ENCODE measurements at regions not wholly inside any gene's neighbourhood (a gene's known extent, or its start where the extent isn't known, plus 50 kb on each side); places are given as distances from the start of the nearest gene placed in this dataset.

GRCh38 chr11:119920666-119921387, 191.8 kb upstream of the NECTIN1 start:
- no peaks in the 10 kb centered on the region for H3K9me3 ChIP-seq (ENCODE audit: control insufficient read depth, insufficient read depth, low read length)
- no peaks in the 10 kb centered on the region for H3K4me1 ChIP-seq (ENCODE audit: control insufficient read depth, low read length)
- peaks cover 18% of the 10 kb centered on the region for H3K27me3 ChIP-seq (ENCODE audit: control insufficient read depth, low read length)
- no peak overlapping the region for H3K27ac ChIP-seq (ENCODE audit: low read depth, low read length)
- no peak overlapping the region for H3K4me3 ChIP-seq (ENCODE audit: low read length)
- no peaks in the 10 kb centered on the region for H4K20me1 ChIP-seq (ENCODE audit: control insufficient read depth, insufficient read depth, low read depth, low read length)
- TF ChIP-seq EZH2phosphoT487 (IDR thresholded peaks at IDR 0.05; ENCODE audit: borderline replicate concordance, low read length) (no peak), CTCF (IDR thresholded peaks at IDR 0.05; ENCODE audit: low read depth, low read length, poor library complexity, severe bottlenecking) (no peak)
- no peaks in the 10 kb centered on the region for H3K9me2 ChIP-seq (replicated peaks; ENCODE audit: control insufficient read depth, low read length)
- H3K4me2 ChIP-seq (ENCODE audit: low read length), result no peak overlapping the region
- no peaks in the 10 kb centered on the region for H3K79me2 ChIP-seq (ENCODE audit: control insufficient read depth, low read length)
- no peaks in the 10 kb centered on the region for H3K36me3 ChIP-seq (ENCODE audit: control insufficient read depth, low read length)
- no peaks in the 10 kb centered on the region for H3F3A ChIP-seq (ENCODE audit: control insufficient read depth, insufficient read depth)

GRCh38 chr11:119919656-119920055, 190.7 kb upstream of the NECTIN1 start:
- Histone ChIP-seq H3K9me2 (replicated peaks; ENCODE audit: control insufficient read depth, low read length) (no peaks in the 10 kb centered on the region), H3K4me1 (ENCODE audit: control insufficient read depth, low read length) (no peaks in the 10 kb centered on the region), H3K27me3 (ENCODE audit: control insufficient read depth, low read length) (peaks cover 18% of the 10 kb centered on the region), H4K20me1 (ENCODE audit: control insufficient read depth, insufficient read depth, low read depth, low read length) (no peaks in the 10 kb centered on the region), H3F3A (ENCODE audit: control insufficient read depth, insufficient read depth) (no peaks in the 10 kb centered on the region), H3K36me3 (ENCODE audit: control insufficient read depth, low read length) (no peaks in the 10 kb centered on the region), H3K79me2 (ENCODE audit: control insufficient read depth, low read length) (no peaks in the 10 kb centered on the region), H3K4me2 (ENCODE audit: low read length) (no peak overlapping the region), H3K9me3 (ENCODE audit: control insufficient read depth, insufficient read depth, low read length) (no peaks in the 10 kb centered on the region), H3K27ac (ENCODE audit: low read depth, low read length) (no peak overlapping the region), H3K4me3 (ENCODE audit: low read length) (no peak overlapping the region)
- TF ChIP-seq EZH2phosphoT487 (IDR thresholded peaks at IDR 0.05; ENCODE audit: borderline replicate concordance, low read length) (no peak), CTCF (IDR thresholded peaks at IDR 0.05; ENCODE audit: low read depth, low read length, poor library complexity, severe bottlenecking) (no peak)

- Histone ChIP-seq H3K36me3 (ENCODE audit: control insufficient read depth, low read length) (no peaks in the 10 kb centered on the region), H3K4me3 (ENCODE audit: low read length) (no peak overlapping the region), H3K27ac (ENCODE audit: low read depth, low read length) (no peak overlapping the region), H3K27me3 (ENCODE audit: control insufficient read depth, low read length) (peaks cover 18% of the 10 kb centered on the region), H3K9me2 (replicated peaks; ENCODE audit: control insufficient read depth, low read length) (no peaks in the 10 kb centered on the region), H4K20me1 (ENCODE audit: control insufficient read depth, insufficient read depth, low read depth, low read length) (no peaks in the 10 kb centered on the region), H3K79me2 (ENCODE audit: control insufficient read depth, low read length) (no peaks in the 10 kb centered on the region), H3F3A (ENCODE audit: control insufficient read depth, insufficient read depth) (no peaks in the 10 kb centered on the region), H3K9me3 (ENCODE audit: control insufficient read depth, insufficient read depth, low read length) (no peaks in the 10 kb centered on the region), H3K4me2 (ENCODE audit: low read length) (no peak overlapping the region), H3K4me1 (ENCODE audit: control insufficient read depth, low read length) (no peaks in the 10 kb centered on the region)
- TF ChIP-seq CTCF (IDR thresholded peaks at IDR 0.05; ENCODE audit: low read depth, low read length, poor library complexity, severe bottlenecking) (no peak), EZH2phosphoT487 (IDR thresholded peaks at IDR 0.05; ENCODE audit: borderline replicate concordance, low read length) (no peak)
These were observed 189.3 kb upstream of the NECTIN1 start for GRCh38 chr11:119918347-119918746.
